Smooth muscle cell (in vitro differentiated cells): ENCODE measurements at regions not wholly inside any gene's neighbourhood (a gene's known extent, or its start where the extent isn't known, plus 50 kb on each side); places are given as distances from the start of the nearest gene placed in this dataset.
A peak's percentile ranks its signal among the peaks of the same experiment; 100 is the strongest.

Experiments
- DNase-seq: peaks from one replicate; lab custom pipeline; 2025; ENCODE audit not compliant: unreplicated experiment; lab: John Stamatoyannopoulos, UW
- H2AFZ ChIP-seq: fragments of 200-600 bp; sonication (generic); 2 replicates; pipeline ENCODE4 v1.6.0; 2016; ENCODE audit warnings: antibody characterized with exemption, low read depth, mild to moderate bottlenecking
- H3F3A ChIP-seq: fragments of 200-600 bp; sonication (generic); 2 replicates; pipeline ENCODE4 v1.6.0; 2017; ENCODE audit warnings: antibody characterized with exemption, low read depth
- H3K27ac ChIP-seq: fragments of 200-600 bp; sonication (generic); 2 replicates; pipeline ENCODE4 v1.5.1; 2016; ENCODE audit warnings: low read depth, mild to moderate bottlenecking
- H3K27me3 ChIP-seq: fragments of 200-600 bp; sonication (generic); 2 replicates; pipeline ENCODE4 v1.6.1; 2016; ENCODE audit warnings: low read depth, mild to moderate bottlenecking
- H3K36me3 ChIP-seq: fragments of 200-600 bp; sonication (generic); 2 replicates; pipeline ENCODE4 v1.5.1; 2016; ENCODE audit warnings: low read depth
- H3K4me1 ChIP-seq: fragments of 200-600 bp; sonication (generic); 2 replicates; pipeline ENCODE4 v1.5.1; 2016; ENCODE audit warnings: low read depth
- H3K4me2 ChIP-seq: fragments of 200-600 bp; sonication (generic); 2 replicates; pipeline ENCODE4 v1.6.0; 2016; ENCODE audit warnings: mild to moderate bottlenecking
- H3K4me3 ChIP-seq: fragments of 200-600 bp; sonication (generic); 2 replicates; pipeline ENCODE4 v1.5.1; 2016; ENCODE audit warnings: mild to moderate bottlenecking
- H3K79me2 ChIP-seq: fragments of 200-600 bp; sonication (generic); 2 replicates; pipeline ENCODE4 v1.6.0; 2016; ENCODE audit warnings: low read depth, mild to moderate bottlenecking
- H3K9ac ChIP-seq: fragments of 200-600 bp; sonication (generic); 2 replicates; pipeline ENCODE4 v1.6.0; 2016; ENCODE audit warnings: low read depth
- H3K9me3 ChIP-seq: fragments of 200-600 bp; sonication (generic); replicated peaks from 2 replicates; pipeline ENCODE4 v1.5.1; 2016; ENCODE audit warnings: low read depth
- H4K20me1 ChIP-seq: fragments of 200-600 bp; sonication (generic); 2 replicates; pipeline ENCODE4 v1.6.0; 2016; ENCODE audit warnings: low read depth
- CTCF ChIP-seq: fragments of 200-600 bp; sonication (generic); IDR thresholded peaks from 2 replicates; pipeline ENCODE4 v1.5.1; 2017; ENCODE audit warnings: borderline replicate concordance, mild to moderate bottlenecking, antibody characterized with exemption; ENCODE audit not compliant: insufficient read depth, poor library complexity, severe bottlenecking
- WGBS: methylation state at CpG from one replicate; pipeline ENCODE4 v1.1.7; 2016; ENCODE audit warnings: low lambda C conversion rate; 5-methylcytosine and 5-hydroxymethylcytosine counted together

- Histone ChIP-seq H3K27ac (no peak overlapping the region), H3K4me2 (no peak overlapping the region), H2AFZ (no peak overlapping the region), H3K79me2 (no peaks in the 10 kb centered on the region), H3K9me3 (no peaks in the 10 kb centered on the region), H3K4me1 (peaks cover 4% of the 10 kb centered on the region), H3F3A (no peaks in the 10 kb centered on the region), H4K20me1 (no peaks in the 10 kb centered on the region), H3K36me3 (no peaks in the 10 kb centered on the region), H3K27me3 (no peaks in the 10 kb centered on the region), H3K4me3 (no peak overlapping the region), H3K9ac (no peak overlapping the region)
- 65% methylated on average over 2 of the region's 2 CpGs for WGBS
- DNase-seq = no peak
- TF ChIP-seq CTCF = no peak
Measured at GRCh38 chr2:190123956-190124355, 61.4 kb upstream of the MSTN start.

- Histone ChIP-seq H3F3A (no peaks in the 10 kb centered on the region), H3K9ac (no peak overlapping the region), H3K27ac (no peak overlapping the region), H3K4me1 (peaks cover 4% of the 10 kb centered on the region), H3K27me3 (no peaks in the 10 kb centered on the region), H4K20me1 (no peaks in the 10 kb centered on the region), H2AFZ (peak overlapping the region; percentile 25), H3K36me3 (no peaks in the 10 kb centered on the region), H3K79me2 (no peaks in the 10 kb centered on the region), H3K4me3 (no peak overlapping the region), H3K4me2 (no peak overlapping the region), H3K9me3 (no peaks in the 10 kb centered on the region)
- peak; percentile 19 for TF ChIP-seq CTCF
- no peak for DNase-seq
- WGBS = 41% methylated on average over 1 of the region's 1 CpG
Measured at GRCh38 chr2:190121971-190122370, 59.4 kb upstream of the MSTN start.

- Histone ChIP-seq H3K4me3 (no peak overlapping the region), H3F3A (no peaks in the 10 kb centered on the region), H3K4me2 (no peak overlapping the region), H3K79me2 (no peaks in the 10 kb centered on the region), H2AFZ (no peak overlapping the region), H3K27ac (no peak overlapping the region), H3K36me3 (no peaks in the 10 kb centered on the region), H3K27me3 (no peaks in the 10 kb centered on the region), H3K9ac (no peak overlapping the region), H3K4me1 (peaks cover 4% of the 10 kb centered on the region), H3K9me3 (no peaks in the 10 kb centered on the region), H4K20me1 (no peaks in the 10 kb centered on the region)
- DNase-seq = no peak
- TF ChIP-seq CTCF = no peak
Measured at GRCh38 chr2:190121305-190121704, 58.8 kb upstream of the MSTN start.

GRCh38 chr2:190119923-190120590 lies 57.5 kb upstream of the MSTN start:
- Histone ChIP-seq H3K27ac (no peak overlapping the region), H3K9ac (no peak overlapping the region), H3K4me3 (peak overlapping the region; percentile 43), H4K20me1 (no peaks in the 10 kb centered on the region), H2AFZ (peak overlapping the region; percentile 50), H3K4me1 (peaks cover 4% of the 10 kb centered on the region), H3K27me3 (no peaks in the 10 kb centered on the region), H3K9me3 (no peaks in the 10 kb centered on the region), H3K4me2 (peak overlapping the region; percentile 76), H3F3A (no peaks in the 10 kb centered on the region), H3K36me3 (no peaks in the 10 kb centered on the region), H3K79me2 (no peaks in the 10 kb centered on the region)
- no peak for TF ChIP-seq CTCF
- WGBS = 69% methylated on average over 14 of the region's 14 CpGs
- DNase-seq = no peak
